ENCODE measurements at regions not wholly inside any gene's neighbourhood (a gene's known extent, or its start where the extent isn't known, plus 50 kb on each side); places are given as distances from the start of the nearest gene placed in this dataset.

GRCh38 chr4:145252190-145252589, 71.8 kb upstream of the OTUD4 start:
- TF ChIP-seq POLR2A (IDR thresholded peaks at IDR 0.05) (no peak), CTCF (IDR thresholded peaks at IDR 0.05 in 8 of 11, conservative IDR thresholded peaks at IDR 0.05 in 3 of 11) (no peak), POLR2AphosphoS5 (IDR thresholded peaks at IDR 0.05) (no peak)
